Adipocyte (in vitro differentiated cells): ENCODE measurements at regions not wholly inside any gene's neighbourhood (a gene's known extent, or its start where the extent isn't known, plus 50 kb on each side); places are given as distances from the start of the nearest gene placed in this dataset.
A peak's percentile ranks its signal among the peaks of the same experiment; 100 is the strongest.

Experiments used
- DNase-seq: peaks from one replicate; pipeline ENCODE4 v3.0.0-alpha.2; 2015; ENCODE audit warnings: low read depth
- H3K27me3 ChIP-seq: replicated peaks from 2 replicates; pipeline ENCODE4 v1.7.0; 2013; ENCODE audit warnings: mild to moderate bottlenecking, low read length, moderate library complexity; ENCODE audit not compliant: control insufficient read depth, insufficient read depth
- H3K36me3 ChIP-seq: 2 replicates; pipeline ENCODE4 v1.7.0; 2013; ENCODE audit warnings: low read length, mild to moderate bottlenecking, moderate library complexity; ENCODE audit not compliant: control insufficient read depth, insufficient read depth, severe bottlenecking
- H3K4me1 ChIP-seq: 2 replicates; pipeline ENCODE4 v1.7.0; 2013; ENCODE audit warnings: mild to moderate bottlenecking, low read length, moderate library complexity; ENCODE audit not compliant: control insufficient read depth, insufficient read depth
- H3K4me3 ChIP-seq: 2 replicates; pipeline ENCODE4 v1.7.0; 2013; ENCODE audit warnings: mild to moderate bottlenecking, low read length, moderate library complexity
- H3K9ac ChIP-seq: 2 replicates; pipeline ENCODE4 v1.7.0; 2013; ENCODE audit warnings: mild to moderate bottlenecking, low read length, moderate library complexity
- H3K9me3 ChIP-seq: 2 replicates; pipeline ENCODE4 v1.7.0; 2013; ENCODE audit warnings: mild to moderate bottlenecking, low read length, moderate library complexity; ENCODE audit not compliant: control insufficient read depth

DNA sequence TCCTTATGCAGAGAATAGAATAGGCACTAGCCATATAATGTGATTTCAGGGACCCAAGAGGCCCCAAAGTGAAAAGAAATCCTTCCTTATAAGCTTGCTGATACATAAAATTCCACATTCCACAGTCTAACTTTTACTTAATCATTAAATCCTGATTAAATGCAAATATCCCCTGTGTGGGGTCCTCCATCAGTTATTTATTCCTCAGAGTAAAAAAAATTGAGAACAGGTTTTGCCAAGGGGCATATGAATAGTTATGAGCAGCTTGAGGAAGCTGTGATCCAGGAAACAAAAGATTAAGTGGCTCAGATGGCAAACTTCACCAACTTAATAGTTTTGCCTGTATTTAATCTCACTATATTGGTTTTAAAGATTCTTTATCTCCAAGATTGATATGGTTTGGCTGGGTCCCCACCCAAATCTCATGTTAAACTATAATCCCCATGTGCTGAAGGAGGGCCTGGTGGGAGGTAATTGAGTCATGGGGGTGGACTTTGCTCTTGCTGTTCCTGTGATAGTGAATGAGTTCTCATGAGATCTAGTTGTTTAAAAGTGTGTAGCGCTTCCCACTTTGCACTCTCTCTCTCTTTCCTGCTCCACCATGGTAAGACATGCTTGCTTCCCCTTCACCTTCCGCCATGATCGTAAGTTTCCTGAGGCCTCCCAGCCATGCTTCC is 324.9 kb downstream of the NPR3 start:
- peaks cover 3% of the 10 kb centered on the region for H3K9me3 ChIP-seq
- no peaks in the 10 kb centered on the region for H3K36me3 ChIP-seq
- no peak overlapping the region for H3K4me3 ChIP-seq
- H3K4me1 ChIP-seq = peaks cover 17% of the 10 kb centered on the region
- no peaks in the 10 kb centered on the region for H3K27me3 ChIP-seq
- no peak for DNase-seq
- H3K9ac ChIP-seq = no peak overlapping the region

GRCh38 chr5:33037076-33037475 is 326.0 kb downstream of the NPR3 start:
- peaks cover 3% of the 10 kb centered on the region for H3K9me3 ChIP-seq
- no peak overlapping the region for H3K9ac ChIP-seq
- no peaks in the 10 kb centered on the region for H3K36me3 ChIP-seq
- peaks cover 12% of the 10 kb centered on the region for H3K4me1 ChIP-seq
- no peak for DNase-seq
- no peak overlapping the region for H3K4me3 ChIP-seq
- no peaks in the 10 kb centered on the region for H3K27me3 ChIP-seq

GRCh38 chr5:33041586-33041985 is 330.5 kb downstream of the NPR3 start:
- no peak for DNase-seq
- Histone ChIP-seq H3K36me3 (no peaks in the 10 kb centered on the region), H3K9ac (no peak overlapping the region)

DNA sequence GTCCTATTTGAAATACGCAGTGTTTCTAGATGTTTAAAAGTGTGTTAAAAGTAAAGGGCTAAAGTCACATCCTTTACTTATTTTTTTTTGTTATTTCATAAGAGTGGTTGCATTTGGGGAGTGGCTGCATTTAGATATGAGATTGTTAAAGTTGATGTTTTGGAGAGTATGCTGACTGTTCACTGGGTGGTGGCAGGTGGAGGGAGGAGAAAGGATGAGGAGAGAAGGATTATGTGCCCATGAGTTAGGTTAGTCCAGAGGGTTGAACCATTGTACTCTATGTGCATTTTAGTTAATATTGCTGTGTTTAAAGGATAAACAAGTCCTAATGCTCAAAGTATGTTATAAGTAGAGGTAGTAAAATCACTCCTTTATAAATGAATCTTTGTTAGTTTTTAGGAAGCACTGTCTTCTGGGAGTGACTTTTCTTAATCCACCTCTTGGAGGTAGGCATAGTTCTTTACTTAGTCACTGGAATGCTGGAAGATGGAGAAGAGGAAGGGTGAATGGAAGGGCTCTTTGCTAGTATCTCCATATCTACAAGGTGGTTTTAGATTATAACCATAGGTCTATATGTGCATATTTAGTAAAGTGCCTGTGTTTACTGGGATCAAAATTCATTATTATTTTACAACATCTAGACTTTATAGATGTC is 332.3 kb downstream of the NPR3 start:
- no peak for DNase-seq
- no peaks in the 10 kb centered on the region for H3K27me3 ChIP-seq
- no peak overlapping the region for H3K4me3 ChIP-seq
- peaks cover 3% of the 10 kb centered on the region for H3K9me3 ChIP-seq
- no peak overlapping the region for H3K9ac ChIP-seq
- peaks cover 5% of the 10 kb centered on the region for H3K4me1 ChIP-seq
- no peaks in the 10 kb centered on the region for H3K36me3 ChIP-seq

More at GRCh38 chr5:33041586-33041985, 330.5 kb downstream of the NPR3 start:
- Histone ChIP-seq H3K4me1 (peaks cover 5% of the 10 kb centered on the region), H3K27me3 (no peaks in the 10 kb centered on the region), H3K9me3 (peaks cover 3% of the 10 kb centered on the region), H3K4me3 (no peak overlapping the region)

GRCh38 chr5:33046091-33046490 is 335.0 kb downstream of the NPR3 start:
- Histone ChIP-seq H3K4me1 (peaks cover 21% of the 10 kb centered on the region), H3K27me3 (no peaks in the 10 kb centered on the region), H3K4me3 (no peak overlapping the region), H3K9ac (no peak overlapping the region), H3K36me3 (no peaks in the 10 kb centered on the region), H3K9me3 (no peaks in the 10 kb centered on the region)
- no peak for DNase-seq

DNA sequence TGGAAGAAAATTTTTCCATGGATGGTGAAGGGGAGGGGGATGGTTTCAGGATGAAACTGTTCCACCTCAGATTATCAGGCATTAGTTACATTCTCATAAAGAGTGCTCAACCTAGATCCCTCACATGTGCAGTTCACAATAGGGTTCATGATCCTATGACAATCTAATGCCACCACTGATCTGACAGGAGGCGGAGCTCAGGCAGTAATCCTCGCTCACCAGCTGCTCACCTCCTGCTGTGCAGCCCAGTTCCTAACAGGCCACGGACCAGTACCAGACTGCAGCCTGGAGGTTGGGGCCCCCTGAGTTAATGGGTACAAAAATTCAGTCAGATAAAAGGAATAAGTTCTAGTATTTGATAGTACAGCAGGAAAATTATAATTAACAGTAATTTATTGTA is 337.2 kb downstream of the NPR3 start:
- Histone ChIP-seq H3K9me3 (peaks cover 1% of the 10 kb centered on the region), H3K36me3 (no peaks in the 10 kb centered on the region), H3K4me1 (peaks cover 21% of the 10 kb centered on the region), H3K27me3 (no peaks in the 10 kb centered on the region), H3K4me3 (peak overlapping the region; percentile 33), H3K9ac (no peak overlapping the region)
- no peak for DNase-seq

GRCh38 chr5:33049298-33049697 is 338.2 kb downstream of the NPR3 start:
- H3K36me3 ChIP-seq = no peaks in the 10 kb centered on the region
- H3K9ac ChIP-seq = peak overlapping the region; percentile 21
- peaks cover 21% of the 10 kb centered on the region for H3K4me1 ChIP-seq
- peaks cover 10% of the 10 kb centered on the region for H3K9me3 ChIP-seq
- no peak for DNase-seq
- H3K27me3 ChIP-seq = no peaks in the 10 kb centered on the region
- H3K4me3 ChIP-seq = peak overlapping the region; percentile 33

DNA sequence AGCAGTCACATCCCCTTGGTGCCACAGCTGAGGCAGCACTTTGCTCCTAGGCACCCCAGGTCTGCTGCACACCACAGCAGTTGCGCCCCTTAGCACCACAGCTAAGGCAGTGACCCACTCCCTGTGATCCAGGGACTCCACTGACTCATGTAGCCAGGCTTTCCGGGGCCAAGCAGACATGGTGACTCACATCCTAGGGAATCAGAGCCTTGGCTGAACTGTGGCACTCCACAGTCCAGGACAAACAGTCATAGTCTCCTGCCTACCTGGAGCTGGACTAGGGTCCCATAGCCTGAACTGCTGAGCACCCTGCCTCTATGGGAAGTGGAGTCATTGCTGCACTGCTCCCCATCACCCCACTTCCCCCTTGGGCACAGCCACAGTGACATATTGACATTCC is 338.7 kb downstream of the NPR3 start:
- peak; percentile 75 for DNase-seq
- Histone ChIP-seq H3K4me1 (peaks cover 21% of the 10 kb centered on the region), H3K27me3 (no peaks in the 10 kb centered on the region), H3K9ac (peak overlapping the region; percentile 21), H3K9me3 (peaks cover 15% of the 10 kb centered on the region), H3K4me3 (no peak overlapping the region), H3K36me3 (no peaks in the 10 kb centered on the region)

DNA sequence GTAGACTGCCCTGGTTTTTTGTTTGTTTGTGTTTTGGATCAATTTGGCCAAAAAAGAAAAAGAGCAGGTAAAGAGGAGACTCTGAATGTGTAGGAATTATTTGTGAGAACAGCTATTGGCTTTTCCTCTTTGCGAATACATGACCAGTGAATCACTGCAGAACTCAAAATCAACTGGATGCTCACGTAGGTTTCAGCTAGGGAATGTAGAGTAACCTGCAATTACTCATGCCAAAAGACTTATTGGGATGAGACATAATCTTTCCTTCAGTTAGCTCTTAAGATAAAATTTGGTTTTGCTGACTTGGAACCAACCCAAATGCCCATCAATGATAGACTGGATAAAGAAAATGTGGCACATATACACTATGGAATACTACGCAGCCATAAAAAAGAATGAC is 348.0 kb downstream of the NPR3 start:
- Histone ChIP-seq H3K4me1 (no peaks in the 10 kb centered on the region), H3K4me3 (no peak overlapping the region), H3K9ac (no peak overlapping the region), H3K27me3 (no peaks in the 10 kb centered on the region), H3K36me3 (no peaks in the 10 kb centered on the region), H3K9me3 (peaks cover 17% of the 10 kb centered on the region)
- DNase-seq = no peak

DNA sequence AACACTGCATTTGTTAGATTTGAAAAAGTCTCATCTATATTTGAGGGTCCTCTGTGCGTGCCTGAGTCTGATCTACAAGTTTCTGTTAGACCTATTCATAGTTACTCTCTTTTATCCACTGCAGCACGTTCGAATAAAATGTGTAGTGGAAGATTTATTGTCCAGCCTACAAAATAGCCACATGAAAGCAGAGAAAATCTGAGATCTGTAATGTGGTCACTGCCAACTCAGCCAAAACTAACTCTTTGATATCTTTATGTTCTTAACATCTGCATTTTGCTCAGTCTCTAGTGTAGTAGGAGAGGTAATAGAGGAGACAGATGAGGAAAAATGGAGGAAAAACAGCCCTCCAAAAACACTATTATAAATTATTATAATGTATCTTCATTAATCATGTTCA is 354.0 kb downstream of the NPR3 start:
- Histone ChIP-seq H3K9me3 (no peaks in the 10 kb centered on the region), H3K4me3 (no peak overlapping the region), H3K9ac (no peak overlapping the region), H3K36me3 (no peaks in the 10 kb centered on the region), H3K27me3 (no peaks in the 10 kb centered on the region), H3K4me1 (no peaks in the 10 kb centered on the region)
- no peak for DNase-seq

DNA sequence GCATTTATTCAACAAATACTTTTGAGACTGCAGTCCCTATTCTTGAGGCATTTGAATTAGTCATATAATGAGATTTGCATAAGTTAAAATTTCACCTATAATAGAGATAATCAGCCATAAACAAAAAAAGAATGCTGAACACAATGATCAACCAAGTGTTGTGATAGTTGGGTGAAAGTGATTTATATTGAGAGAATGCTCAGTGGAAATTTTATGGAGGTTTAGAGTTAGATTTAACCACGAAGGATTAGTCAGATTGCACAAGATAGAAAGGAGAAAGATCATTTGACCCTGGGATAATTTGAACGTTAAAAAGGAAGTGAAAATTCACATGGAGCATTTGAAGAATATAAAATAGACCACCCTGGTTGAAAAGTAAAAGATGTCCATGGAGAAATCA is 356.2 kb downstream of the NPR3 start:
- no peaks in the 10 kb centered on the region for H3K36me3 ChIP-seq

More for the DNA sequence above, 356.2 kb downstream of the NPR3 start:
- H3K9me3 ChIP-seq = no peaks in the 10 kb centered on the region
- H3K4me3 ChIP-seq = no peak overlapping the region
- H3K9ac ChIP-seq = no peak overlapping the region
- no peak for DNase-seq
- H3K27me3 ChIP-seq = no peaks in the 10 kb centered on the region
- no peaks in the 10 kb centered on the region for H3K4me1 ChIP-seq
